T-helper 1 cell treated with Interleukin-12 subunit alpha and Interleukin-12 subunit beta and Interleukin-4 antibody, amounts not matched to agents 30 ng/mL and 1 ng/mL, for 36 hours (primary cell): ENCODE measurements at regions not wholly inside any gene's neighbourhood (a gene's known extent, or its start where the extent isn't known, plus 50 kb on each side); places are given as distances from the start of the nearest gene placed in this dataset.
"Not testable (repeated sequence)": the region's sequence is repeated elsewhere in the genome, so short reads cannot be mapped to it uniquely, and the experiment has no call there.

ENCODE experiments used
- intact Hi-C: fragments of 100-400 bp; cut with micrococcal nuclease; formaldehyde crosslinking; loops from one replicate; pipeline ENCODE4 v1.15.1; 2024

DNA sequence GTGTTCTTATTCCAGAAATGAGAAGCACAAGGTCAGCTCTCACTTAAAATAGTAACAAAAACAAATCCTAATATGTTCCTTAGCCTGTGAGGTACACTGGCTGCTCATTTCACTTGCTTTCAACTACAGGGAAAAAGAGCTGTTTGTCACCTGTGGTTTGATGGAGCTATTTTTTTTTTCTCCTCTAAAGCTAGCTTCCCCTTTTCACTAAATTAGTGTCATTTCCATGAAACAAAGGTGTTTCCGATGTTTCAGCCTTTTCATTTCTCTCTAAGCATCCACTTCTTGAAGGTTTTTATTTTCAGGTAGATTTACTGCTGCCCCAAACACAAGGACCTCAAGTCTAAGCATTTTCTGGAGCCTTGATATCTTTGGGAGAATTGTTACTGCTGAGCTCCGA, 148.6 kb downstream of the RBMX2 start:
- intact Hi-C loops, result no loop called here

DNA sequence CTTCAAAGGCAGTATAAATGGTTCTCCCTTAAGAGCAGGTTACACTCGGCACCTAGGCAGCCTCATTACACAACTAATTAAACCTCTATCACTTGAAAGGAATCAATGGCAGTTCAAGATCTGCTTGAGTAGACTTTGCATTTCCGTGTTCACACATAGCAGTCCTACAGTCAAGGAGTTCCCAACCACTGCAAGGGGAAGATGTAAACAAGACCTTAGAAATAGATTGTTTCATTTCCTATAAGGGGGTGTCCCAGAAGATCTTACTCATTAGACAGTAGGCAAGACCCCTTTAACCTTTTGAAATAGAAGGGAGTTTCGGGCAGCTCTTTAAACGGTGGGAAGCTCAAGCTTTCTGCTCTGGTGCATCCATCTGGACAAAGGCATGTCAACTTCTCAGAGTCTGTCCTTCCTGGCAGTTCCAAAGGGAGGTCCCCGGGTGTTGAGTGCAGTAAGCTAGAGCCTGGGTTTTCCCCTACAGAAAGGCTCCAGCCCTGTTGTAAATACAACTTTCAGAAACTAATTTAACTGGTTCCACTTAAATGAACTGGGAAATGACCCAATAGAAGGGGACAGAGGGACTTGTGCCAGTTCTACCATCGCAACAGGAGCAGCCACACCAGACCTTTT, 150.8 kb downstream of the RBMX2 start:
- intact Hi-C loops, result no loop called here

DNA sequence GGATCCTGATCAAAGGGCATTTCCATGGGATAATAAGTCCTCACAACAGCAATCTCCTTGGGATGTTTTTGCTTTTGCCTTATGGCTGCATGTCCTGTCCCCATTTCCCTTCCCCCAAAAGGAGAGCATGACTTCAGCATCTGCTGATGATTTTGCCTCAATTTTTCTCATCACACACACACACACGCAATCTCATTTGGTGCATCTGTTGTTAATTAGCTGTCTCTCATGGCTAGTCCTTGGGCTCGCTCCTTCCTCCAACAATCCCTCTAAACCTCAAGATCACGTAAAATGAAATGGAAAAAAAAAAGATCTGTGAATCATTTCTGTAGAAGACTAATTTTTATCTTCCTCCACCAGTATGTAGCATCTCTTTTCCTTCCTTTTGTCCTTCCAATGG, 153.6 kb downstream of the RBMX2 start:
- intact Hi-C loops, result no loop called here

DNA sequence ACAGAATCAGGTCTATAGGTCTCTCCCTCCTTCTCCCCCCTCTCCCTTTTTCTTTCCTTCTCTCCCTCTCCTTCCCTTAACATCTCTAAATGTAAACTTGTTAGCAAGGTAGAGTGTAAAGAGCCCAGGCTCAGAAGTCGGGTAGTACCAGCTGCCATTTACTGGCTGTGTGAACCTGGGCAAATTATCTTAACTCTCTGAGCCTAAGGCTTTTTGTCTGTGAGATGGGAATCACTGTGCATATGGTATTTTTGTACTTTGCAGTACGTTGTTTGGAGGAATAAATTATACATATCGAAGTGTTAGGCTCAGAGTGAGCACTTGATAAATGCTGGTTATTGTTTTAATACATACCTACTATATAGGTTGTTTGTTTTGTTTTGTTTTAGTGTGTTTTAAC, 154.0 kb downstream of the RBMX2 start:
- intact Hi-C loops, result no loop called here

DNA sequence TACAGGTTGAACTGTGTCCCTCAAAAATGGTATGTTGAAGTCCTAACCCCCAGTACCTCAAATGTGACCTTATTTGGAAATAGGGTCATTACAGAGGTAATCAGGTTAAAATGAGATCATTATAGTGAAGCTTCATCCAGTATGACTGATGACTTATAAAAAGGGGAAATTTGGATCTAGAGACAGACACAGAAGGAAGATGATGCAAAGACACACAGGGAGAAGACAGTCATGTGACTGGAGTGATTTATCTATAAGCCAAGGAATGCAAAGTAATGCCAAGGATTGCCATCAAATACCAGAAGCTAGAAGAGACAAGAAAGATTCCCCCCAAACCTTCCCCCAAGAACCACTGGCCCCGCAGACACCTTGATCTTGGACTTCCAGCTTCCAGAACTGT, 155.2 kb downstream of the RBMX2 start:
- intact Hi-C loops, result no loop called here

DNA sequence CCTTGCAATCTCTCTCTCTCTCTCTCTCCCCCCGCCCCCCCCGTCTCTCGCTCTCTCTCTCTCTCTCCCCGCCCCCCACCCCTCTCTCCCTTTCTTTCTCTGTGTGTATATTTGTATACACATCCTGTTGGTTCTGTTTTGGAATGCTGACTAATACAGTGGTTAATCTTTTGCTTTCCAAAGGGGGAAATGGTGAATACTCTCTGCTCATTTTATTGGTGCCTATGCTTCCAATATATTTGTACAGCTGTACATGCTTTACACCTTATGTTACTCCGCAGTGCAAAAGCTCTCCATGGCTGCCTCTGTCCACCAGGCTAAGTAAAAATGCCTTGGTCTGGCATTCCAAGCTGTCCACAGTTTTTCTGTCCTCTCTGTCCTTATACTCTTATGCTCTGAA, 158.8 kb downstream of the RBMX2 start:
- intact Hi-C loops, result no loop called here

DNA sequence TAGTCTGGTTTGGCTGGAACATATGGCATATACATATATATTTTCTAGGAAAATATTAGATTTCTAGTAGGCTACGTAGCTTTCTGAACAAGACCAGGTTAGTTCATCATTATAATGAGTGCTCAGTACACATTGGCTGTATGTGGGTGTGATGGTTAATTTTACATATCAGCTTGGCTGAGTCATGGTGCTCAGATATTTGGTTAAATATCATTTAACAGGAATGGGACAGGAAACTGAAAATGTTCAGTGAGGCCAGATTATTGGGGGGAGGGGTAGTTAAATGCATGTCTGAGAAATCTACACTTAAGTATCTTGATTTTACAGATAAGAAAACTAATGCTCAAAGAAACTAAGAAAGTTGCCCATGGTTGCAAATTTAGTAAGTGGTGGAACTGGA, 160.1 kb downstream of the RBMX2 start:
- intact Hi-C loops, result no loop called here

DNA sequence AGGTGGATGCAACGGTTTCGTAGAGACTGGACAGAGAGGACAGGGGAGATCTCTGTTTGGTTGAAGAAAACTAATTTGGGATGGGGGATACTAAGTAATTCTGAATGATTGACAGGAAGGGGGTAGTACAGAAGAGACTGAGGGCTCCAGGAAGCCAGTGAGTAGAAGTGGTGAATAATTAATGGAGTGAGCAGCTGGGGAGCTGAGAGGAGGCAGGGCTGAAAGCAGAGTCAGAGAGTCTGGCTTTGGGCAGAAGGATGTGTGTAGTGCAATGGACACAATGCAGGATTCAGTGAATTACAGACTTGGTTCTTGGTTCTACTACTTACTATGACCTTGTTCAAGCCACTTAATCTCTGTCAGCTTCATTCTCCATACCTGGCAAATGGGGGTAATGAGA, 161.7 kb downstream of the RBMX2 start:
- intact Hi-C loops, result no loop called here

DNA sequence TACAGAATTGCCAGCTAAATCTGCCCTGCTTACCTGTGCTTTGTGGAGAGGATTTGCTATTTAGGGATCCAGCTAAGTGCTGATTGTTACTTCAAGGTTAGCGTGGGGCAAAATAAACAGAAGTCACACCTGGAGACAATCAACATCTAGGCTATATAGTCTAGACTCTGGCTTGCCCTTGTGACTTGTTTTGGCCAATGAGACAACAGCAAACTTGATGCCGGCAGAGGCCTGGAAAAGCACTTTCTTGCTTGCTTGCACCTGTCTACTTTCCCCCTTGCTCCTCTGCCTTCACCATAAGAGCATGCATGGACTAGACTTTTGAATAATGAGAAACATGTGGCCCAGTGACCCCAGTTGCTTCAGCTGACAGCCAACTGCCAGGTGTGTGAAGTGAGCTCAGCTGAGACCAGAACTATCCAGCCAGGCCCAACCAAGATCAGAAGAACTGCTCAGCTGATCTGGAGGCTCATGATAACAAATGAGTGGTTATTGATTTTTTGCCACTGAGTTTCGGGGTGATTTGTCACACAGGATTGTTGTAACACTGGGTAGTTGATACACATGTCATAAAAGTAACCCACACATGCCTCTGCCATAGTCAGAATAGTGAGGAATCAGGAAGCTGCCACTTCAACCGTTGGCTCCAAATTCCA, 164.4 kb downstream of the RBMX2 start:
- intact Hi-C loops, result no loop called here

DNA sequence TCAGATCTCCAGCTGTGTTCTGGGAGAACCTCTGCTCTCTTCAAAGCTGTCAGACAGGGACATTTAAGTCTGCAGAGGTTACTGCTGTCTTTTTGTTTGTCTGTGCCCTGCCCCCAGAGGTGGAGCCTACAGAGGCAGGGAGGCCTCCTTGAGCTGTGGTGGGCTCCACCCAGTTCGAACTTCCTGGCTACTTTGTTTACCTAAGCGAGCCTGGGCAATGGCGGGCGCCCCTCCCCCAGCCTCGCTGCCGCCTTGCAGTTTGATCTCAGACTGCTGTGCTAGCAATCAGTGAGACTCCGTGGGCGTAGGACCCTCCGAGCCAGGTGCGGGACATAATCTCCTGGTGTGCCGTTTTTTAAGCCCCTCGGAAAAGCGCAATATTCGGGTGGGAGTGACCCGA, 171.2 kb downstream of the RBMX2 start:
- intact Hi-C loops, result not testable (repeated sequence)
